ENCODE measurements at regions not wholly inside any gene's neighbourhood (a gene's known extent, or its start where the extent isn't known, plus 50 kb on each side); places are given as distances from the start of the nearest gene placed in this dataset.
"Not testable (repeated sequence)": the region's sequence is repeated elsewhere in the genome, so short reads cannot be mapped to it uniquely, and the experiment has no call there.

GRCh38 chrX:121858867-121859647 is 811.6 kb downstream of the GLUD2 start:
- no peak for DNase-seq

DNA sequence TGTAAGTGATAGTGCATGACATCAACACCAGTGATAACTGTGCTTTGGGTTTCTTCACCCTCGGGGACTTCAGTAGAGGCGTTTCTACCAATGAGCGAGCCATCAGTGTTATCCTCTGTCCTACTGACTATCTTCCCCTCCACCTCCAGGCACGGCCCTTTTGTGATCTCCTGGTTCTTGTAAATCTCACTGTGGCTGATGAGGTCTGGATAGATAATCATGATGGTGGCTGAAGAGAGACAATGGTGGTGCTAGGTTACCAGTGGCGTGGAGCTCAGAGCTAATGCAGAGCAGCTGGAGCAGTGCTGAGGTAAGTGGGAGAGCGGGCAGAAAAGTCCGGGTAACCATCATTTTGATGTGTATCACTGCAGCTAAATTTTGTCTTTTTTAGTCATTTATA is 816.6 kb downstream of the GLUD2 start:
- no peak for DNase-seq

DNA sequence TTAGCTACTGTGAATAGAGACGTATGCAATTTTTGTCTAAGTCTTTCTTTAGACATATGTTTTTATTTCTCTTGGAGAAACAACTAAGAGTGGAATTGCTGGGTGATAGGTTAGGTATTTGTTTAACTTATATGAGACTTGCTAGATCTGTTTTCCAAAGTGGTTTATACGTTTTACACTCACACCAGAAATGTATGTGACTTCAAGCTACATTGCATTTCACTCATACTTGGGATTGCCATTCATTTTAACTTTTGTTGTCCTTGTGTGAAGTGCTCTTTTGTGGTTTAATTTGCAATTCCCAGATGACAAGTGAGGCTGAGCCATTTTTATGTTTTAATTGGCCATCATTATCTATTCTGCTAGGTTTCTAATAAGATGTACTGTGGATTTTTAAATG is 817.2 kb downstream of the GLUD2 start:
- no peak for DNase-seq

DNA sequence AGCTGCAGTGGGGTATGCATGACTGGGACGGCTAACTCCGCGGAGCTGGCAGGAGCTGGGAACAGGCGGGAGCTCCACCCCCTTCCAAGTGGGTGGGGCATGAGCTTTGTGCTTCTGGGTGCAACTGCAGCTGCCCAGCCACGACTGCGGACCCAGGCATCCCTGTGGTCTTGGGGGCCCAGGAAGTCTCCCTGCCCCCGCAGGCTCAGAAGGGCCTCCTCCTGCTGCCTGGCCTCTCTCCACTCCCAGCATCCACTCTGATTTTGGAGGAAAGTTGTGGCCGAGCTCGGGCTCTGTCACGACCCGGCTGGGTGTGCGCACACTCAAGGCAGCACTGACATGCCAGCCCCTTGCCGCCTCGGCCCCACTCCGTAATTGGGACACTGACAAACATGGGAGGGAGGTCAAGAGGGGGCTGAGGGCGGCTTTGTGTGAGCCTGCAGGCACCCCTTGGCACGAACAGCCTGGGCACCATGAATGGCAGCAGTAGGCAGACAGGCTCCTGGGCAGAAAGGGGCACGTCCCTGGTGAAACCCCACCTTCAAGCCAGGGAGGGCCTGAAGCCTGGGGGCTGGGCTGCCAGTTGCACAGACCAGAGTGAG is 822.6 kb downstream of the GLUD2 start:
- no peak for DNase-seq

DNA sequence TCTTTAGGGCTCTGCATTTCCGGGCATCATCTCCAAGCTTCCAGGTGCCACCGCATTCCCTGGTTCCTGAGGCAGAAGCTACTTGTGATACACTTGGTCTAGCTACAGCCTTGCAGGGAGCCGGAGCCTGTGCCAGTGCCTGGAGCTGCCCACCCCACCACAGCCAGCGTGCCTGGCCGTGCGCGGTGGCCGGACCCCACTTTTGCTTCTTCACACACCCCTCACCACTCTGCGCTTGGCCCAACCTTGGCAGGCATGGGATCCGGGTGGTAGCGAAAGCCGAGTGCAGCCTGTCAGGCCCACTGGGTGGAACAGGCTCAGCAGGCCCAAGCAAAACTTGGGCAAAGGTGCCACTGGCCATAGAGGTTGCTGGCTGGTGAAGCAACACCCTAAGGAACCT is 823.7 kb downstream of the GLUD2 start:
- no peak for DNase-seq

DNA sequence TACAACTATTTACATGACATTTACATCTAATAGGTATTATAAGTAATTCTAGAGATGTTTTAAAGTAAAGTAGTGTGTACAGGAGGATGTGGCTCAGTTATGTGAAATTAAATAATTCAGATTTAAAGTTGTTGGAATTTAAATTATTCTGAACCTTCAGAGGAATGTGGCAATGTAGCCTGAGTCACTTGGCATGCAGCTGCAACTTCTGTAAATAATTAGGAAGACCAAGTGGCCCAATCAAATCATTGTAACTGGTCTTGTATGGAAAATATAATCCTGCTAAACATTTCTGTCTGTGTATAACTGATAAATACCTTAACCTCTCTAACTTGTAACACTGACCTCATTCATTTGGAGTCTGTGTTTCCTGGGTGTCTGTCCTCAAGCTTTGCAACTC is 828.9 kb downstream of the GLUD2 start:
- DNase-seq: no peak

- not testable (repeated sequence) for DNase-seq
These were observed 829.9 kb downstream of the GLUD2 start for GRCh38 chrX:121877337-121877736.

GRCh38 chrX:121886557-121886956 is 839.1 kb downstream of the GLUD2 start:
- no peak for DNase-seq

DNA sequence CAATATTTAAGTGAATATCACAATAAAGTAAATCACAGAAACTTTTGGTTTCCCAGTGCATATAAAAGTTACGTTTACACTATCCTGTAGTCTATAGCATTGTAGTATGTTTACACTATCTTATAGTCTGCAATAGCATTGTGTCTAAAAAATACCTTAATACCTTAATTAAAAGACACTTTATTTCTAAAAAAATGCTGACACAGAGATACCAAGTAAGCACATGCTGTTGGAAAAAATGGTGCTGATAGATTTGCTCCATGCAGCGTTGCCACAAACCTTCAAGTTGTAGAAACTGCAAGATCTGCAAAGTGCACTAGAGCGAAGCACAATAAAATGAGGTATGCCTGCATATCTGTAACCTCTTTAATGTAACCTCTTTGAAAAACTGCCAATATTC is 847.3 kb downstream of the GLUD2 start:
- DNase-seq: no peak

GRCh38 chrX:121902463-121902862 is 855.1 kb downstream of the GLUD2 start:
- DNase-seq: no peak

- DNase-seq: no peak
These were observed 856.6 kb downstream of the GLUD2 start for GRCh38 chrX:121903961-121904360.

GRCh38 chrX:121921258-121921657 is 873.8 kb downstream of the GLUD2 start:
- no peak for DNase-seq

GRCh38 chrX:121931567-121931966 is 884.2 kb downstream of the GLUD2 start:
- no peak for DNase-seq

GRCh38 chrX:121932688-121933087 is 885.3 kb downstream of the GLUD2 start:
- DNase-seq: no peak

DNA sequence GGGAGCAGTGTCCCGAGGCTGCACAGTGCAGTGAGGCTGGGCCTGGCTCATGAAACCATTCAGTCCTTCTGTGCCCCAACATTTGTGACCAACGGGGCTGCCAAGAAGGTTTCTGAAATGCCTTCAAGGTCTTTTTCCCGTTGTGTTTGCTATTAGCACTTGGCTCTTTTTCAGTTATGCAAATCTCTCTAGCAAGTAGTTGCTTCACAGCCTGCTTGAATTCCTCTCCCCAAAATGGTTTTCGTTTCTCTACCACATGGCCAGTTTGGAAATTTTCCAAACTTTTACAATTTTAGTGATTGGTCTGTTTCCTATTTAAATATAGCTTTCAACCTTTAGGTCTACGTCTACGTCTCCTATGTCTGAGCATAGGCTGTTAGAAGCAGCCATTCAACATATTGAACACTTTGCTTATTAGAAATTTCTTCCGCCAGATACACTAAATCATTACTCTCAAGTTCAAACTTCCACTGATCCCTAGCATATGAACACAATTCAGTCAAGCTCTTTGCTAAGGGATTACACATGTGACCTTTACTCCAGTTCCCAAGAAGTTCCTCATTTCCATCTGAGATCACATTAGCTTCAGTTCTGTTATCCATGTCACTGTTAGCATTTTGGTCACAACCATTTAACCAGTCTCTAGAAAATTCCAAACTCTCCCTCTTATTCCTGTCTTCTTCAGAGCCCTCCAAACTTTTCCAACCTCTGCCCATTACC is 901.8 kb downstream of the GLUD2 start:
- no peak for DNase-seq

DNA sequence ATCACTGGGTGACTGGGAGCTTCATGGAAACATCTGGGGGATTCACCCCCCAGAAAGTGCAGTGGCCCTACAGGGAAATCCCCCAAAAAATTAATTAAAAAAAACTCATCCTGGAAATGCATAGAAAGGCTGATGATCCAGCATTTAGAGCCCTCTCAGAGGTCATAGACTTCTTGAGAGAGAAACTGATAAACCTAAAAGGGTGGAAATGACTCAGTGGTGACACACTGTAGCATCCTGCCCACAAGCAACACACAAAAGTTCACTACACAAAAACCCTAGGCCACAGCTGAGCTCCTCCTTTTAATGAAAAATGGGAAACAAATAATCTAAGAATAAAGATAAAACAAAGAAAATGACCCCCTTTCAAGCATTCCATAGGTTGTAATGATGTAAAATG is 911.5 kb downstream of the GLUD2 start:
- no peak for DNase-seq

GRCh38 chrX:121975671-121976070 is 928.3 kb downstream of the GLUD2 start:
- no peak for DNase-seq

GRCh38 chrX:121987163-121987562 is 939.8 kb downstream of the GLUD2 start:
- no peak for DNase-seq

- no peak for DNase-seq
These were observed 940.4 kb downstream of the GLUD2 start for GRCh38 chrX:121987835-121988234.

- DNase-seq: no peak
These were observed 956.7 kb downstream of the GLUD2 start for GRCh38 chrX:122004127-122004526.

- DNase-seq: no peak
These were observed 979.3 kb downstream of the GLUD2 start for GRCh38 chrX:122026665-122027064.

- no peak for DNase-seq
These were observed 998.8 kb downstream of the GLUD2 start for GRCh38 chrX:122046226-122046625.

DNA sequence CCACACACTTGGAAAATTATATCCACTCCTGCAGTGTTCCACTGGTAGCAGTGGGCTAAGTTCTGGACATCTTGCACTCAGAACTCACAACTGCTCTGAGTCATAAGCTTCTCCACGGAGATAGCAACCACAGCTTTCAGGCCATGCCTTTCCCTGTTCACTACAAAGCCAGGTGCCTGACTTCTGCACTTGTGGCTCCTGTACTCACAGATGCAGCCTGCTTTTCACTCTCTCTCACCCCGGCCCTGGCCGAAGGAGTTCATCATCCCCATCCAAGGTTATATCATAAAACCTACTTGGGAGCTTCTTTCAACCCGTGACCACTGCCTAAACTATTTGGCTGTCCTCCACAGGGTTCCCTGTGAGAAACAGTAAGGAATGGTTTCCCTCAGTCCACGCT is 999.4 kb downstream of the GLUD2 start:
- DNase-seq: no peak

Data from renal pelvis (tissue), 1 donor.